ENCODE measurements at regions not wholly inside any gene's neighbourhood (a gene's known extent, or its start where the extent isn't known, plus 50 kb on each side); places are given as distances from the start of the nearest gene placed in this dataset.

- TF ChIP-seq CTCF (IDR thresholded peaks at IDR 0.05), result no peak
- no peak for TF ChIP-seq POLR2AphosphoS5 (IDR thresholded peaks at IDR 0.05)
- no peak for TF ChIP-seq POLR2A (IDR thresholded peaks at IDR 0.05)
Observed at GRCh38 chr5:176178789-176179188, 59.4 kb upstream of the SIMC1 start.

All from sigmoid colon (tissue), 4 donors.